IgD-negative memory B cell (primary cell): ENCODE measurements at regions not wholly inside any gene's neighbourhood (a gene's known extent, or its start where the extent isn't known, plus 50 kb on each side); places are given as distances from the start of the nearest gene placed in this dataset.

Experiments used
- H3K27ac Mint-ChIP-seq, 3 donors: one replicate each; pipeline ENCODE4 v1.8.0; 2020 to 2022; ENCODE audit warnings: mild to moderate bottlenecking in 3 of 3, mixed read lengths in 3 of 3, moderate library complexity in 1 of 3
- H3K27me3 Mint-ChIP-seq: one replicate; pipeline ENCODE4 v1.8.0; 2021; ENCODE audit warnings: mixed read lengths
- H3K36me3 Mint-ChIP-seq: one replicate; pipeline ENCODE4 v1.8.0; 2020; ENCODE audit warnings: mild to moderate bottlenecking, mixed read lengths
- H3K4me1 Mint-ChIP-seq, 3 donors: one replicate each; pipeline ENCODE4 v1.8.0; 2020 to 2022; ENCODE audit warnings: mixed read lengths in 3 of 3, mild to moderate bottlenecking in 1 of 3
- H3K4me3 Mint-ChIP-seq, 4 donors: one replicate each; pipeline ENCODE4 v1.8.0; 2020 to 2022; ENCODE audit warnings: mild to moderate bottlenecking in 4 of 4, mixed read lengths in 4 of 4, moderate library complexity in 3 of 4
- H3K9me3 Mint-ChIP-seq, 3 donors: one replicate each; pipeline ENCODE4 v1.8.0; 2020 to 2021; ENCODE audit warnings: mixed read lengths in 3 of 3, mild to moderate bottlenecking in 1 of 3

GRCh38 chr1:88001460-88001859 lies 672.8 kb downstream of the LMO4 start:
- H3K4me3 Mint-ChIP-seq: no peak overlapping the region
- peaks cover 1% of the 10 kb centered on the region for H3K36me3 Mint-ChIP-seq

GRCh38 chr1:88003255-88003654 lies 674.6 kb downstream of the LMO4 start:
- Mint-ChIP-seq H3K36me3 (peaks cover 1% of the 10 kb centered on the region), H3K27ac (no peak overlapping the region), H3K4me3 (no peak overlapping the region), H3K27me3 (peaks cover 11% of the 10 kb centered on the region), H3K9me3 (peaks cover 0 to 2% (median 0%) of the 10 kb centered on the region in 3 donors), H3K4me1 (no peaks in the 10 kb centered on the region)

More at GRCh38 chr1:88001460-88001859, 672.8 kb downstream of the LMO4 start:
- Mint-ChIP-seq H3K27ac (peak overlapping the region in 1 of 3 donors; percentile 76), H3K4me1 (no peaks in the 10 kb centered on the region), H3K9me3 (peaks cover 0 to 2% (median 0%) of the 10 kb centered on the region in 3 donors), H3K27me3 (peaks cover 11% of the 10 kb centered on the region)

- no peak overlapping the region for H3K4me3 Mint-ChIP-seq
- no peak overlapping the region for H3K27ac Mint-ChIP-seq
- no peaks in the 10 kb centered on the region for H3K4me1 Mint-ChIP-seq
- no peaks in the 10 kb centered on the region for H3K9me3 Mint-ChIP-seq
- no peaks in the 10 kb centered on the region for H3K36me3 Mint-ChIP-seq
- H3K27me3 Mint-ChIP-seq: no peaks in the 10 kb centered on the region
Observed at GRCh38 chr1:88009916-88010315, 674.2 kb upstream of the PKN2 start.

GRCh38 chr1:88013485-88013884 lies 670.6 kb upstream of the PKN2 start:
- Mint-ChIP-seq H3K4me3 (no peak overlapping the region), H3K27ac (no peak overlapping the region), H3K4me1 (no peaks in the 10 kb centered on the region), H3K36me3 (no peaks in the 10 kb centered on the region), H3K9me3 (no peaks in the 10 kb centered on the region), H3K27me3 (no peaks in the 10 kb centered on the region)

- H3K4me3 Mint-ChIP-seq: no peak overlapping the region
- no peaks in the 10 kb centered on the region for H3K27me3 Mint-ChIP-seq
- H3K27ac Mint-ChIP-seq: no peak overlapping the region
- no peaks in the 10 kb centered on the region for H3K36me3 Mint-ChIP-seq
- no peaks in the 10 kb centered on the region for H3K9me3 Mint-ChIP-seq
- no peaks in the 10 kb centered on the region for H3K4me1 Mint-ChIP-seq
Observed at GRCh38 chr1:88014131-88014530, 669.9 kb upstream of the PKN2 start.

GRCh38 chr1:88016947-88017346 lies 667.1 kb upstream of the PKN2 start:
- Mint-ChIP-seq H3K27ac (no peak overlapping the region), H3K4me1 (no peaks in the 10 kb centered on the region), H3K36me3 (no peaks in the 10 kb centered on the region), H3K9me3 (no peaks in the 10 kb centered on the region), H3K4me3 (no peak overlapping the region), H3K27me3 (no peaks in the 10 kb centered on the region)

GRCh38 chr1:88021529-88021928 lies 662.5 kb upstream of the PKN2 start:
- no peaks in the 10 kb centered on the region for H3K36me3 Mint-ChIP-seq
- H3K27ac Mint-ChIP-seq: no peak overlapping the region
- H3K9me3 Mint-ChIP-seq: peaks cover 0 to under 1% (median 0%) of the 10 kb centered on the region in 3 donors
- H3K27me3 Mint-ChIP-seq: peaks cover 13% of the 10 kb centered on the region
- no peak overlapping the region for H3K4me3 Mint-ChIP-seq
- peaks cover 0 to 2% (median 0%) of the 10 kb centered on the region in 3 donors for H3K4me1 Mint-ChIP-seq

GRCh38 chr1:88022516-88022915 lies 661.6 kb upstream of the PKN2 start:
- no peak overlapping the region for H3K4me3 Mint-ChIP-seq
- peaks cover 0 to 4% (median 1%) of the 10 kb centered on the region in 3 donors for H3K9me3 Mint-ChIP-seq
- peaks cover 0 to 2% (median 0%) of the 10 kb centered on the region in 3 donors for H3K4me1 Mint-ChIP-seq
- no peaks in the 10 kb centered on the region for H3K36me3 Mint-ChIP-seq
- no peak overlapping the region for H3K27ac Mint-ChIP-seq
- H3K27me3 Mint-ChIP-seq: peaks cover 17% of the 10 kb centered on the region

GRCh38 chr1:88029142-88029541 lies 654.9 kb upstream of the PKN2 start:
- Mint-ChIP-seq H3K4me1 (no peaks in the 10 kb centered on the region), H3K9me3 (peaks cover 0 to 6% (median 3%) of the 10 kb centered on the region in 3 donors), H3K36me3 (no peaks in the 10 kb centered on the region), H3K4me3 (no peak overlapping the region), H3K27ac (no peak overlapping the region), H3K27me3 (peaks cover 29% of the 10 kb centered on the region)

- Mint-ChIP-seq H3K36me3 (no peaks in the 10 kb centered on the region), H3K4me3 (no peak overlapping the region), H3K27ac (no peak overlapping the region), H3K4me1 (no peaks in the 10 kb centered on the region), H3K9me3 (peaks cover 0 to 6% (median 3%) of the 10 kb centered on the region in 3 donors), H3K27me3 (peaks cover 24% of the 10 kb centered on the region)
Observed at GRCh38 chr1:88029899-88030298, 654.2 kb upstream of the PKN2 start.

GRCh38 chr1:88035578-88035977 lies 648.5 kb upstream of the PKN2 start:
- H3K9me3 Mint-ChIP-seq: peaks cover 6 to 22% (median 19%) of the 10 kb centered on the region in 3 donors
- H3K27me3 Mint-ChIP-seq: peaks cover under 1% of the 10 kb centered on the region
- H3K27ac Mint-ChIP-seq: no peak overlapping the region
- peaks cover 4% of the 10 kb centered on the region for H3K36me3 Mint-ChIP-seq
- no peak overlapping the region for H3K4me3 Mint-ChIP-seq
- no peaks in the 10 kb centered on the region for H3K4me1 Mint-ChIP-seq

- Mint-ChIP-seq H3K9me3 (peaks cover 6 to 31% (median 19%) of the 10 kb centered on the region in 3 donors), H3K27ac (no peak overlapping the region), H3K4me1 (no peaks in the 10 kb centered on the region), H3K36me3 (peaks cover 4% of the 10 kb centered on the region), H3K4me3 (no peak overlapping the region), H3K27me3 (no peaks in the 10 kb centered on the region)
Observed at GRCh38 chr1:88036345-88037014, 647.6 kb upstream of the PKN2 start.

- Mint-ChIP-seq H3K27ac (no peak overlapping the region), H3K4me1 (no peaks in the 10 kb centered on the region), H3K36me3 (peaks cover 4% of the 10 kb centered on the region), H3K4me3 (no peak overlapping the region), H3K27me3 (no peaks in the 10 kb centered on the region), H3K9me3 (peaks cover 5 to 32% (median 19%) of the 10 kb centered on the region in 3 donors)
Observed at GRCh38 chr1:88039240-88039639, 644.8 kb upstream of the PKN2 start.

- H3K4me3 Mint-ChIP-seq: no peak overlapping the region
- H3K36me3 Mint-ChIP-seq: peaks cover 2% of the 10 kb centered on the region
- peaks cover 0 to 24% (median 11%) of the 10 kb centered on the region in 3 donors for H3K9me3 Mint-ChIP-seq
- H3K27ac Mint-ChIP-seq: no peak overlapping the region
- H3K4me1 Mint-ChIP-seq: no peaks in the 10 kb centered on the region
- no peaks in the 10 kb centered on the region for H3K27me3 Mint-ChIP-seq
Observed at GRCh38 chr1:88043834-88044233, 640.2 kb upstream of the PKN2 start.

GRCh38 chr1:88052167-88052566 lies 631.9 kb upstream of the PKN2 start:
- Mint-ChIP-seq H3K9me3 (no peaks in the 10 kb centered on the region), H3K4me1 (peaks cover 0 to 2% (median 0%) of the 10 kb centered on the region in 3 donors), H3K27ac (no peak overlapping the region), H3K27me3 (peaks cover 2% of the 10 kb centered on the region), H3K36me3 (no peaks in the 10 kb centered on the region), H3K4me3 (no peak overlapping the region)

- Mint-ChIP-seq H3K36me3 (no peaks in the 10 kb centered on the region), H3K4me3 (no peak overlapping the region), H3K27me3 (peaks cover 2% of the 10 kb centered on the region), H3K27ac (no peak overlapping the region), H3K4me1 (peaks cover 0 to 2% (median 0%) of the 10 kb centered on the region in 3 donors), H3K9me3 (no peaks in the 10 kb centered on the region)
Observed at GRCh38 chr1:88053065-88053464, 631.0 kb upstream of the PKN2 start.
